ENCODE measurements at regions not wholly inside any gene's neighbourhood (a gene's known extent, or its start where the extent isn't known, plus 50 kb on each side); places are given as distances from the start of the nearest gene placed in this dataset.
"Not testable (repeated sequence)": the region's sequence is repeated elsewhere in the genome, so short reads cannot be mapped to it uniquely, and the experiment has no call there.

DNA sequence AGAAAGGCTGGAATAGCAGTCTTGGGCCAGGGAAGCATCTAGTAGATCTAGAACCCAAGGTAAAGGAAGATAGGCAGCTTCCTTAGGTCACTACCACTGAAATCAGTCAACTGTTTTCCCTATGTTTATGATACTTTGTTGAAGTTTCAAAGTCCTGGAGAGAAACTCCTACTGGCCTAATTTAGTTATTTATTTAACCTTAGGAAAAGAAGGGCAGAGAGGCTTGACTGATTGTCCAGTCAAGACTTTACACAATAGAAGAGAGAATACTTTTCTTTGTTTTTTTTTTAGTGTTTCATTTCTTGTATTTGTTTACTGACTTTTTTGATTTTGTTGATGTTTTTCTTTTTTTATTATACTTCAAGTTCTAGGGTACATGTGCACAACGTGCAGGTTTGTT is 138.9 kb upstream of the PHYHIPL start:
- no peak for TF ChIP-seq POLR2AphosphoS5 (IDR thresholded peaks at IDR 0.05; ENCODE audit: low read depth, low read length)
- no peak for TF ChIP-seq SPI1 (IDR thresholded peaks at IDR 0.05; ENCODE audit: low read depth, low read length)
- TF ChIP-seq POU2F2 (IDR thresholded peaks at IDR 0.05; ENCODE audit: low read depth, low read length), result no peak
- TF ChIP-seq PAX5 (IDR thresholded peaks at IDR 0.05; ENCODE audit: insufficient read depth, low read length, severe bottlenecking), result no peak
- no peak for TF ChIP-seq TAF1 (IDR thresholded peaks at IDR 0.05; ENCODE audit: low read depth, low read length)
- TF ChIP-seq POLR2A (IDR thresholded peaks at IDR 0.05; ENCODE audit: low read depth, low read length), result no peak
- DNase-seq (ENCODE audit: insufficient read length, low spot score) (no peak), FAIRE-seq (no peak)

DNA sequence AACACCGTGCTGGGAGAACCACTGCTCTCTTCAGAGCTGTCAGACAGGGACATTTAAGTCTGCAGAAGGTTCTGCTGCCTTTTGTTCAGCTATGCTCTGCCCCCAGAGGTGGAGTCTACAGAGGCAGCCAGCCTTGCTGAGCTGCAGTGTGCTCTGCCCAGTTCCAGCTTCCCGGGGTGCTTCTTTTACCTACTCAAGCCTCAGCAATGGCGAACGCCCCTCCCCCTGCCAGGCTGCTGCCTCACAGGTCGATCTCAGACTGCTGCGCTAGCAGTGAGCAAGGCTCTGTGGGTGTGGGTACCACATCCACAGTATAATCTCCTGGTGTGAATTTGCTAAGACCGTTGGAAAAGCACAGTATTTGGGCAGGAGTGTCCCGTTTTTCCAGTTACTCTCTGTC is 133.1 kb upstream of the PHYHIPL start:
- DNase-seq (ENCODE audit: insufficient read length, low spot score); FAIRE-seq: not testable (repeated sequence)

GRCh38 chr10:59047180-59047579 is 129.3 kb upstream of the PHYHIPL start:
- no peak for TF ChIP-seq POLR2A (IDR thresholded peaks at IDR 0.05; ENCODE audit: low read depth, low read length)
- TF ChIP-seq POLR2AphosphoS5 (IDR thresholded peaks at IDR 0.05; ENCODE audit: low read depth, low read length), result no peak
- TF ChIP-seq SPI1 (IDR thresholded peaks at IDR 0.05; ENCODE audit: low read depth, low read length), result no peak
- no peak for TF ChIP-seq TAF1 (IDR thresholded peaks at IDR 0.05; ENCODE audit: low read depth, low read length)
- no peak for TF ChIP-seq POU2F2 (IDR thresholded peaks at IDR 0.05; ENCODE audit: low read depth, low read length)
- no peak for TF ChIP-seq PAX5 (IDR thresholded peaks at IDR 0.05; ENCODE audit: insufficient read depth, low read length, severe bottlenecking)
- DNase-seq (ENCODE audit: insufficient read length, low spot score), result no peak
- no peak for FAIRE-seq

- FAIRE-seq (no peak), DNase-seq (ENCODE audit: insufficient read length, low spot score) (no peak)
- TF ChIP-seq TAF1 (IDR thresholded peaks at IDR 0.05; ENCODE audit: low read depth, low read length) (no peak), PAX5 (IDR thresholded peaks at IDR 0.05; ENCODE audit: insufficient read depth, low read length, severe bottlenecking) (no peak), POLR2A (IDR thresholded peaks at IDR 0.05; ENCODE audit: low read depth, low read length) (no peak), POU2F2 (IDR thresholded peaks at IDR 0.05; ENCODE audit: low read depth, low read length) (no peak), POLR2AphosphoS5 (IDR thresholded peaks at IDR 0.05; ENCODE audit: low read depth, low read length) (no peak), SPI1 (IDR thresholded peaks at IDR 0.05; ENCODE audit: low read depth, low read length) (peak; percentile 91)
Measured at GRCh38 chr10:59047957-59048618, 128.4 kb upstream of the PHYHIPL start.

GRCh38 chr10:59053502-59053901 is 122.9 kb upstream of the PHYHIPL start:
- DNase-seq (ENCODE audit: insufficient read length, low spot score); FAIRE-seq: not testable (repeated sequence)

- DNase-seq (ENCODE audit: insufficient read length, low spot score), result no peak
- TF ChIP-seq PAX5 (IDR thresholded peaks at IDR 0.05; ENCODE audit: insufficient read depth, low read length, severe bottlenecking) (no peak), SPI1 (IDR thresholded peaks at IDR 0.05; ENCODE audit: low read depth, low read length) (no peak), POU2F2 (IDR thresholded peaks at IDR 0.05; ENCODE audit: low read depth, low read length) (no peak), POLR2AphosphoS5 (IDR thresholded peaks at IDR 0.05; ENCODE audit: low read depth, low read length) (no peak), TAF1 (IDR thresholded peaks at IDR 0.05; ENCODE audit: low read depth, low read length) (no peak)
- no peak for FAIRE-seq
Measured at GRCh38 chr10:59055045-59055444, 121.4 kb upstream of the PHYHIPL start.

- no peak for FAIRE-seq
- DNase-seq (ENCODE audit: insufficient read length, low spot score), result no peak
- no peak for TF ChIP-seq POLR2A (IDR thresholded peaks at IDR 0.05; ENCODE audit: low read depth, low read length)
- TF ChIP-seq SPI1 (IDR thresholded peaks at IDR 0.05; ENCODE audit: low read depth, low read length), result no peak
- no peak for TF ChIP-seq TAF1 (IDR thresholded peaks at IDR 0.05; ENCODE audit: low read depth, low read length)
- TF ChIP-seq POU2F2 (IDR thresholded peaks at IDR 0.05; ENCODE audit: low read depth, low read length), result no peak
- TF ChIP-seq PAX5 (IDR thresholded peaks at IDR 0.05; ENCODE audit: insufficient read depth, low read length, severe bottlenecking), result no peak
- no peak for TF ChIP-seq POLR2AphosphoS5 (IDR thresholded peaks at IDR 0.05; ENCODE audit: low read depth, low read length)
Measured at GRCh38 chr10:59057345-59057744, 119.1 kb upstream of the PHYHIPL start.

GRCh38 chr10:59060852-59061251 is 115.6 kb upstream of the PHYHIPL start:
- no peak for DNase-seq (ENCODE audit: insufficient read length, low spot score)
- FAIRE-seq, result no peak
- TF ChIP-seq POLR2AphosphoS5 (IDR thresholded peaks at IDR 0.05; ENCODE audit: low read depth, low read length) (no peak), SPI1 (IDR thresholded peaks at IDR 0.05; ENCODE audit: low read depth, low read length) (no peak), PAX5 (IDR thresholded peaks at IDR 0.05; ENCODE audit: insufficient read depth, low read length, severe bottlenecking) (no peak), POLR2A (IDR thresholded peaks at IDR 0.05; ENCODE audit: low read depth, low read length) (no peak), POU2F2 (IDR thresholded peaks at IDR 0.05; ENCODE audit: low read depth, low read length) (no peak), TAF1 (IDR thresholded peaks at IDR 0.05; ENCODE audit: low read depth, low read length) (no peak)

- no peak for DNase-seq (ENCODE audit: insufficient read length, low spot score)
- TF ChIP-seq TAF1 (IDR thresholded peaks at IDR 0.05; ENCODE audit: low read depth, low read length) (no peak), POLR2A (IDR thresholded peaks at IDR 0.05; ENCODE audit: low read depth, low read length) (no peak), POLR2AphosphoS5 (IDR thresholded peaks at IDR 0.05; ENCODE audit: low read depth, low read length) (no peak), SPI1 (IDR thresholded peaks at IDR 0.05; ENCODE audit: low read depth, low read length) (no peak), PAX5 (IDR thresholded peaks at IDR 0.05; ENCODE audit: insufficient read depth, low read length, severe bottlenecking) (no peak), POU2F2 (IDR thresholded peaks at IDR 0.05; ENCODE audit: low read depth, low read length) (no peak)
- no peak for FAIRE-seq
Measured at GRCh38 chr10:59063491-59063890, 113.0 kb upstream of the PHYHIPL start.

GRCh38 chr10:59064080-59064692 is 112.3 kb upstream of the PHYHIPL start:
- FAIRE-seq, result no peak
- no peak for DNase-seq (ENCODE audit: insufficient read length, low spot score)
- TF ChIP-seq POU2F2 (IDR thresholded peaks at IDR 0.05; ENCODE audit: low read depth, low read length) (no peak), POLR2A (IDR thresholded peaks at IDR 0.05; ENCODE audit: low read depth, low read length) (no peak), TAF1 (IDR thresholded peaks at IDR 0.05; ENCODE audit: low read depth, low read length) (no peak)

Data from GM12891 (cell line).